Left cardiac atrium (tissue), 4 donors: ENCODE measurements at regions not wholly inside any gene's neighbourhood (a gene's known extent, or its start where the extent isn't known, plus 50 kb on each side); places are given as distances from the start of the nearest gene placed in this dataset.
A peak's percentile ranks its signal among the peaks of the same experiment; 100 is the strongest.

Experiments
- ATAC-seq, 2 donors: fragments of 200-7000 bp; cut with Tn5 transposase; one replicate each; pipeline ENCODE4 v1.9.1; 2020; ENCODE audit warnings: mild to moderate bottlenecking in 2 of 2, moderate library complexity in 2 of 2
- DNase-seq: peaks from one replicate; pipeline ENCODE4 v3.0.0-alpha.2; 2020
- intact Hi-C, 2 donors: fragments of 100-400 bp; cut with DNase I; formaldehyde crosslinking; loops; one replicate each; pipeline versions ENCODE4 v1.14.1 to v1.15.1; 2022 to 2023
- donor health status: DM: no; HTN: yes; CAD: no.
- donor health status: DM: no; HTN: yes; CAD: no; lungs with severe emphysema.
- donor health status: DM: yes; HTN: yes; CAD: no.
- donor health status: Dilated cardiomyopathy.

DNA sequence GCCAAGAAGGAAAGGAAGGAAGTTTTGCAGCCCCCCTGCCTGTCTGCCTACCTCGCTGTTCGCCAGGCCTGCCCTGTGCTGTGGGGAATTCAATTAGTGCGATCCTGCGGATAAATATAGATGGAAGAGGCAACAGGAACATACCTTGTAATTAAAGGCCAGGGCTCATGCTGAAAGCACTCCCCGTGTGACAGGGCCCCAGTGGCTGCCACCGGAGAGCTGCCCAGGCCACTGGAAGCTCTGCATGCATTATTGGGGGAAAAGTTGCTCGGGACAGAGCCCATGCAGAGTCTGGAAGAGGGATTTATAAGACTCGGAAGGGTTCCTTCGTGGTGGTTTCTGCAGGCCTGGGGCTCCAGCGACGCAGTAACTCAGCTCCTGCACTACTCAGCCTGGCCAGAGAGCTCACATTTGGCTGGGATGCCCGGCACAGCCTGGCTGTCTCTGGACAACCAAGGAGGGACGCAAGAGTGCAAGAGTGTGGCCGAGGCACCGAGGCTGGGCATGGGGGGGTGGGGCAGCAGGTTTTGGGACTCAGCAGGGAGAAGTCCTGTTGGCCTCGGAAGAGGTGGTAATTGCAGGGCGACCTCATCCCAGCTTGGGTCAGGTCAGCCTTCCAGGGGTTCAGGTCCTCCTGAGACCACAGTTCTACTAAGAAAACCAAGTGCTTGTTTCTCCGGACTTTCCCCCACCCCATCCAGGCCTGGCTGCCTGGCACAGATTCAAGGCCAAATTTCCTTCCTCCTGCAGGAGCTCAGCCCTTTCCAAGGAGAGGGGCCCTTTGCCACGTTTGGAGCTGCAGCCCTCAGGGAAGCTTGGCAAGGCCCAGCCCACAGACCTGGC, 68.1 kb upstream of the GGTA1 start:
- intact Hi-C loops: no loop called here
- peak; percentile 43 to 53 for ATAC-seq
- DNase-seq: peak; percentile 47

DNA sequence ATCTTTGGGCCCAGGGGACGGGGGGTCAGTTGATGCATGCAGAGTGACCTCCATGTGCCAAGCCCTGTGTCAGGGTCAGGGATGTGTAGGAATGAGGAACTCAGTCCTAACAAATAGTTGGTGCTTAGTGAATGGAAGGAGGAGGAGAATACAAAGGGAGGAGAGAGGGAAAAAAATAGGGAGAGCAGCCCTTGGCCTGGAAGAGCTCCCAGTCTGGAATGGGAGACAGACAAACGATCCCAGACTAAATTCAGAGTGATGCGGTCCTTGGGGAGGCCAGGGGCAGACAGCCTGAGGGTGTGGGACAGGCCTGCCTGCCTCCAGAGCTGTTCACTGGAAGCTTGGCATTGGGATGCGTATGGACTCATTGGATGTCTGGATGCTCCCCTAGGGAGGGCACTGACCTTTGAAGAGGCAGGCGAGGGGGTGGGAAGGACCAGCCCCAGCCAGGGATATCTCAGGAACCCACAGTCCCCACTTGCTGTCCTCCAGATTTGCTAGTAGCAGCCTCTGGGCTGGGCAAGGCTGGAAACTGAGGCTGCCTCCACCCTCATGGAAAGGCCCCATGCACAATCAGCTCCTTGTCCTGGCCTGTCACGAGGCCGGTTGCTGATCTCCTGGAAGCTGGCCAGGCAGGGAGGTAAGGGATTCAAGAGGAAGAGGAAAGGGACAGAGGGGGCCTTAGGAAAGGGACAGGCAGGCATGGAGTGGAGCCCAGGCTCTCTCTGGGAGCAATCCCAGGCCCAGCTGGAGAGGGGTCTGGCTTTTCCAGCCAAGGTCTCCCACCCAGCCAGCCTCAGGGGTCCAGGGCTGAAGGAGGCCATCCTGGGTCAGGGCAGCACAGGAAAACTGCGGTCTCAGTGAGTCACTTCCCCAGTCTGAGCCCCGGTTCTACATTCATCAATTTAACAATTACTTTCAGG, 69.0 kb upstream of the GGTA1 start:
- intact Hi-C loops: no loop called here
- DNase-seq (peak; percentile 74), ATAC-seq (peak; percentile 72 to 82)

DNA sequence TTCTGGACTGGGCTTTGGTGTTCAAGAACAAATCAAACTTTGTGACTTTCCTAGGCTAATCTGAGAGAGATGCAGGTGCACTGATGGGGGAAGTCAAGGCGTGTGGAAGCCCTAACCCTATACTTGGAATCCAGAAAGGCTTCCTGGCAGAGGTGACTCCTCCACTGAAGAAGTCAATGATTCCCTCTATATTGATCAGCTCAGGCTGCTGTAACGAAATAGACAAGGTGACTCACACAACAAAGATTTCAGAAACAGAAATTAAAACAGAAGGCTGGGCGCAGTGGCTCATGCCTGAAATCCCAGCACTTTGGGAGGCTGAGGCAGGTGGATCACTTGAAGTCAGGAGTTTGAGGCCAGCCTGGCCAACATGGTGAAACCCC, 69.6 kb upstream of the GGTA1 start:
- intact Hi-C loops: no loop called here
- ATAC-seq: no peak
- DNase-seq: no peak

DNA sequence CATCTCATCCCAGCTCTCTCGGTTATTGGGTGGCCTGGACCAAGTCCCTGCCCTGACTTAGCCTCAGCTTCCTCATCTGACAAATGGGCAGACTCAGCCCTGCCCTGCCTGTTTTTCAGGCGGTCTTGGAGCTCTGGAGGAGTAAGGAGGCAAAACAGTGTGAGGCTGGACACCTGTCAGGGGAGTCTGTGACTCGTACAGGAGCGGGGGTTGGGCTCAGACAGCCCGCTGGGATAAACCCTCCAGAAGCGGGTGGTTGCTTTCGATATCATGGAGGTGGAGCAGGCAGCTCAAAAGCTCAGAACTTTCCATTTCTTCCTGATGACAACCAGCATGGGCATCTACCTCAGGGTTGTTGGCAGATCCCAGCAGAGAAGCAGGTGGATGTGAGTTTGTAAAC, 72.9 kb upstream of the GGTA1 start:
- DNase-seq: no peak
- intact Hi-C loops: no loop called here
- no peak for ATAC-seq

DNA sequence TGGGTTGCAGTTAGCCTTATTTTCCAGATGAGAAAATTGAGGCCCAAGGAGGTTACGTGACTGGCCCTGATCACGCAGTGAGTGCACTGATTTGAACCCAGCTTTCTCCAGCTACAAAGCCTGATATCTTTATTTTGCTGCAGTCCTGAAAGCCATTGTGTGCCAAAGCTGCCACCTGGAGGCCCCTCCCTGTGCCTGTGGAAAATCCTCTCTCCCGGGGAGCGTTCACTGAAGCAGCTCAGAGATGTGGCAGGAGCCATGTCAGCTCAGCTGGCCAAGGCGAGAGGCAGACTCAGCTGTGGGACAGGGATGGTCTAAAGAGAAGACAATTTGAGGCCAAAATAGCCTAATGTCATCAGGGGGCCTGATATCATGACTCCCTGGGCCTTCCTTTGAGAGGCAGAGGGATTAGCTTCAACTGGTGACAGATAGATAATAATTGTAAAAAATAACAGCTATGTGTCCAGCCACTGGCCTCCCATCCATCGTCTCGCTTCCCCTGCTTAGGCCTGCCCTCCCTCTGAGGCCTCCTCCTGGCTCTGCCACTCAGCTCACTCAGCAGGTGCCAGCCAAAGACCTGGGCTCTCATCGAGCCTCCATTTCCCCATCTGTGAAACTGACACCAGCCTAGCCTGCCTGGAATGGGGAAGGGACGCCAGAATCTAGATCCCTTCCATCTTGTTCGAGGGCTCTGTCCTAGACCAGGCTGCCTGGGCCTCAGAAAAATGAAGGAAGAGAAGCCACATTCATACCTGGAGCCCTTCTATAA, 74.3 kb upstream of the GGTA1 start:
- no peak for ATAC-seq
- no peak for DNase-seq
- intact Hi-C loops: no loop called here

DNA sequence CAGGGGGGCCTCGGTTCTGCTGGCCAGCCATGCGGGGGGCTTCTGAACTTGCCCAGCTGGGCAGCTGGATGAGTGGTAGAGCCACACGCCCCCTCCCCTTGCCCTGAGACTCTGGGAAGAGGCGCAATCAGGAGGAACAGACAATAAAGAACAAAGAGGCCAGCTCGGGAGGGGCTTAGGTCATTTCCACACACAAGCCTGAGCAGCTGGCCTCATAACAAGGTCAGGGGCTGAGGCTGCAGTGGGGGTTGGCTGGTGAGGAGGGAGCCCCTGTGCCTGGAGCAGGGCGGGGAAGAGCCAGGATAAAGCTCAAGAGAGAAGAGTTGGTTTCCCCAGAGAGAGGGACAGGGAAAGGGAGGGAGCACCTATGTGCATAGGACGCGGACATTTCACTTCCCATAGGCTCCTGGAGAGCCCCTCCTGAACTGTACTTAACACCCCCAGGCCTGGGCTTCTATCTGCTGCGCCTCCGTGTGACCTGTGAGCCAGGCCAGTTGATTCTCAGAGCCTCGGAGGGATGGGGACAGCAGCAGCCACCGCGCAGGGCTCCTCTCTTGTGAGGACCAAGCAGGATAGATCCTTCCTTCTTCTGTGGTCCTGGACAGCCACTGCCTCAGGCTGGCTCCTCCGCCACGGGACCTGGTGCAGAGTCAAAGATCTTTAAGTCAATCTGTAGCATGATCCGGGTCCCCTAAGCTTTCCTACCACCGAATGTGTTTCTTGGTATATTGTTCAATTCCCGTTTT, 75.3 kb upstream of the GGTA1 start:
- DNase-seq (no peak), ATAC-seq (no peak)
- intact Hi-C loops: no loop called here

DNA sequence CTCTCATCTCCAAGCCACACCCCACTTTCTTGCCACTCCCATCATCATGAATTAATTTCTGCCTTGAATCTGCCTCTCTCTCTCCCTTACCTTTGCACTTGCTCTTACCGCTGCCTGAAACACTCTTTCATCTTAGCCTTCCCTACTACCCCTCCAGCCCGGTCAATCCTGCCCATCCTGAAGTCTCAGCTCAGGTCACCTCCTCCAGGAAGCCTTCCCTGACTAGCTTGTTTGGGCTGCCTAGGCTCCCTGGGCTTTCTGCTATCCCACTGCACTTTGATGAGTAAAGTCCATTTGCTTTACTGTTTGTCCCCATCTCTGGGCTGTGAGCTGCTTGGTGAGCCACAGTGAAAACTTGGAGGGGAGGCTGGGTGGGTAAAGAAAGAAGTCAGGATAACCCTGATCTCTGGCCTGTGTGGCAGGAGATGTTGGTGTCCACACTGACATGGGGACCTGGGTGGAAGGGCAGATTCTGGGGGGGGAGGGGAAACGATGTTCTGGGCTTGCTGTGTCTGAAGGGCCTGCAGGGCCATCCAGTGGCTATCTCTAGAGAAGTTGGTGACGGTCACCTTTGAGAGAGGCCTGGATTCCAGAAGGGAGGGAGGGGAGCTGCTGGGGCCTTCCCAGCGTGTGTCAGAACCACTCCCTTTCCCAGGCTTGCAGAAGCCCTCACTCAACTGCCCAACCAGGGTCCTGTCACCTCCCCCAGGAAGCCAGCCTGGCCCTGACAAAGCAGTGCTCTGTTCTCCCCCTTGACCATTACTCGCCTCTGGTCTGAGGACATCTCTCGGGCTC, 75.0 kb upstream of the DAB2IP start:
- ATAC-seq (peak; percentile 30 to 38), DNase-seq (no peak)
- intact Hi-C loops: no loop called here

DNA sequence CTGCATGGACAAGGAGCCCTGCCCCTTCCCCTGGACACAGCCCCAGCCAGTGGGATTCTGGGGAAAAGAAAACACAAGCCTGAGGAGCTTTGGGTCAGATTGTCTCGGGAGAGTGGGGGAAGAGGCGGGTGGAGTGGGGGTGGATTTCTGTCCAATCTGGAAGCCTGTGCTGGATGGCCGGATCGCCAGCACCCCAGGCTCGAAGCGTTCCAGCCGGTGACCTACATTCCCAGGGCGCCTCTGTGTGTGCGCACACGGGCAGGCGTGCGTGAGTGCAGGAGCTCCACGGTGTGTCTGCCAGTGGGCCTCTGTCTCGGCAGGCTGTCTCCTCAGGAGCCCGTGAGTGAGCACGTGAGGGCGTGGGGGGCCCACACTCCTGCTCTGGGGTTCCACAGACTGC, 74.3 kb upstream of the DAB2IP start:
- intact Hi-C loops: no loop called here
- peak; percentile 64 to 68 for ATAC-seq
- peak; percentile 52 for DNase-seq

DNA sequence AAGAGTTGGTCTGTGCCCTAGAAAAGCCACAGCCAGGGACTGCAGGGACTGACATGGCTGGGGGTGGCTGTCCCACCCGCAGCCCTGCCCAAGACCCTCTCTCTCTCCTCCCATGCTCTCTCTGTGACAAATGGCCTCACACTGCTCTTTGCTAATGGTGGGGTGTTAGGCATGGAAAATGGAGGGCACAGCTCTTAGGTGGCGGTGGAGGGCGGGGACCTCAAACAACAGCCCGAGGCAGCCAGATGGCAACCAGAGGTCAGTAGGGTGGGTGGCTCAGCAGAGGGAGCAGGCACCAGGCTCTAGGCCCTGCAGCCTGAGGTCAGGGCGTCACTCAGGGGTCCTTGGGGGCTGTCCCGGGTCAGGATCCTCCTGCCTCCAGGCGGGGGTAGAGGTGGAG, 73.9 kb upstream of the DAB2IP start:
- no peak for ATAC-seq
- DNase-seq: no peak
- intact Hi-C loops: no loop called here

DNA sequence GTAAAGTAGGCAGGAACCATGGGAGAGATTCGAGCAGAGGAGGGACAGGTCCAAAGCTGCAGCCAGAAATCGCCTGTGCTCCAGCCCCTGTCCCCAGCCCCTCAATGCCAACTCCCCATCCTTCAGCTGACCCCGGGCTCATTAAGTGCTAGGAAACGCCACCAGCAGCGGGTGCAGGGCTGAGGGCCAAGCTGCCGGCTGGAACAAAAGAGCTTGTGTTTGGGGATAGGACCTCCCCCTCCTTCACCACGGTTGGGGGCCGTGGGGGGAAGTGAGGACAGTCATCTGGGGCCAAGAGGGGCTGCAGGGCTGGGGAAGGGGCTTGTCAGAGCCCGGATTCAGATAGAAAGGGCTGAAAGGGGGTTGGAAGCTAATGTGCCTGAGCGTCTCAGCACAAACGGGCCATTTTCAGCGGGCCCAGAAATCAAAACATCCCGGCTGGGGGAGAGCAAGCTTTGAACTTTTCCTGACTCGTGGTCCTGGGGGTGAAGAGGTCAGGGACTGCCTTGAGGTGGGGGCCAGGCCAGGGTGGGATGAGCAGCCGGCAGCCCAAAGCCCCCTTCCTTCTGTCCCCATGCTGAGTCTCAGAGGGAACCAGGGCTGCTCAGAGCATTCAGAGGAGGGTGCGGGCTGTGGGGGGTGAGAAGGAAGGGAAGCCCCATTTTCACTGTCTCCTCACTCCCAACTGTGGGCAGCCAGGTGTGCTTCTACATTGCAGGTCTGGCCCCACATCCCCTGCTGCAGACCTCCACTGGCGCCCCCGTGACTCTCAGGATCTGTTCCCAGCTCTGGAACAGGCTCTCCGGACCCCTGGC, 69.4 kb upstream of the DAB2IP start:
- intact Hi-C loops: no loop called here
- DNase-seq (no peak), ATAC-seq (peak; percentile 20 to 35)

DNA sequence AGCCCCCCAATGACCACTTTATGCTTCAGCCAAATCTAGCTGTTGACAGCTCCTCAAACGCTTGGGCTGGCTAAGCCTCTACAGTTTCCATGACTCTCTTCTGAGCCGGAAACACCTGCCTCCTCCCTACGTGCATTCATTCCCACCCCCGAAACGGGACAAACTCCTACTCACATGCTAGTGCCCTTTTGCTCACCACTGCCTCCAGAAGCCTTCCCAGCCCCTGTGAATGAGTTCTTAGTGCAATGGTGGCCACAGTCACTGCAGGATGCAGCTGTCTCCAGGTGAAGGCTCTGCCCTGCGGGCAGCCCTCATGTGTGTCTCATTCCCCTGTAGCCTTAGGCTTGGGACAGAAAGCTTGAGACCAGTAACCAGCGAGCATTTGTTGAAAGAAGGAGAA, 68.8 kb upstream of the DAB2IP start:
- intact Hi-C loops: no loop called here

DNA sequence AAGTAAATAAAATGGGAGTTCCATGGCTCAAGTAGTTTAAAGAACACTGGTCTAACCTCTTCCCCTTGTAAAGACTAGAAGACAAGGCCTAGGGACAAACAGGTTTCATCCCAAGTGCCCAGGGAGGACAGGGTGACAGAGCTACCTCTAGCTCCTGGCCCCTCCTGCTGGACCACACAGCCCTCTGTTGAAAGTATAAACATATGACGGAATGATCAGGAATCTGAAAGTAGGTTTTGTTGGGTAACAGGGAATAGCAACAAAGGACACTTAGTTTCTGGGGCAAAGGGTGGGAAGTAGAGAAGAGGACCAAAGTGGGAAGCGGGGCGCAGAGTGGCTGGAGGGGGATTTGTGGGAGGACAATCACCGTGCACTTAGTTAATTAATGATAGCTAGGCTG, 67.0 kb upstream of the DAB2IP start:
- DNase-seq (no peak), ATAC-seq (no peak)
- intact Hi-C loops: no loop called here

More for the DNA sequence above, 68.8 kb upstream of the DAB2IP start:
- ATAC-seq (no peak), DNase-seq (no peak)

DNA sequence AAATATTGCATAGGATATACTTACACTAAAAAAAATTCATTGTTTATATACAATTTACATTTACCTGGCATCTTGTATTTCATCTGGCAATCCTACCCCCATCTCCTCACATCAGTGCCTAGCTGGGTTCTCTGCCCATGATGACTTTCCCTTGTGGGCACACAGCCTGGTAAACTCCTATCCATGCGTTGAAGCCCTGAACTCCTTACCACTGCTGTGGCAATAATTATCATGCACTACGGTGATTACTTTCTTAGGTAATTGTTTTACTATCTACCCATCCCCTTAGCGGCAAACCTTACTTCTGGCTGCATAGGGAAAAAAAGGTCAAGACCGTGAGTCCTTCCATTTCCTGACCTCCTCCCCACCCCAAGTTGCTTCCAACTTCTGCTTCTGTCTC, 63.6 kb upstream of the DAB2IP start:
- no peak for ATAC-seq

DNA sequence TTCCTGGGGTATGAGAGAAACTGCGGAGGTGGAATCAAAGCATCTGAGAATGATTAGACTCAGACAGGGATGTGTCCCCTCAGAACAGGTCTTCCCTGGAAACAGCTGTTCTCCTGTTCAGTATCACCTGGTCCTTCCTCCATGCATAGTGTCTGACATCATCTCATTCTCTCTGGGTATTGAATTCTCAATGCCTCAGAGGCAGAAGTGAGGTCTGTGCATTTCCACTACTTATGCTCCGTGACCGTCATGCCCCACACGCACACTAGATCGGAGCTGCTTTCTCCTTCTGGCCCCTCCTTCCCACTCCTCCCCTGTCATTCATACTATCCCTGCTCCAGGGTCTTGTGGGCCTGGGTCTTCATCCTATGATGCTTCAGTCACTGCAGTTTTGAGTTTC, 61.4 kb upstream of the DAB2IP start:
- intact Hi-C loops: no loop called here
- ATAC-seq (no peak), DNase-seq (no peak)

More for the DNA sequence above, 63.6 kb upstream of the DAB2IP start:
- DNase-seq: no peak
- intact Hi-C loops: no loop called here

DNA sequence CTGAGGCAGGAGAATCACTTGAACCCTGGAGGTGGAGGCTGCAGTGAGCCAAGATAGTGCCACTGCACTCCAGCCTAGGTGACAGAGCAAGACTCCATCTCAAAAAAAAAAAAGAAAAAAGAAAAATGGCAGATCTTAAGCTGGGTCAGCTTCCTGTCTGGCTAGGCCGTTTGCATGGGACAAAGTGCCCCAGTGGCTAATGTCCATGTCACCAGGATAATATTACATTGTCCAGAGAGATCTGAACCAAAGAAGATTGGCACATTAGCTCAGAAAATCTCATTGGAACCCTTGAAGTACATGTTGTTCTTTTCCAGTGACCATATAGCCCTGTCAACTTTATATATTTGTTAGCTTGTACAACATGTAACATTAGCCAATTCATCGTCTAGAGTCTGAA, 59.2 kb upstream of the DAB2IP start:
- intact Hi-C loops: no loop called here
- ATAC-seq: no peak
- DNase-seq: no peak

DNA sequence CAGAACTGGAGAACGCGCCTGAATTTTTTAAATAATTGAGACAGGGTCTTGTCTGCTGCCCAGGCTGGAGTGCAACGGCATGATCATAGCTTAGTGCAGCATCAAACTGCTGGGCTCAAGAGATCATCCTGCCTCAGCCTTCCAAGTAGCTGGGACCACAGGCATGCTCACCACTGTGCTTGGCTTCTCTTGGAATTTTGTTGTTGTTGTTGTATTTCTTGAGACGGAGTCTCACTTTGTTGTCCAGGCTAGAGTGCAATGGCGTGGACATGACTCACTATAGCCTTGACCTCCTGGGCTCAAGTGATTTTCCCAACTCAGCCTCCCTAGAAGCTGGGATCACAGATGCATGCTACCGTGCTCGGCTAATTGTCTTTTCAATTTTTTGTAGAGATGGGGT, 58.4 kb upstream of the DAB2IP start:
- DNase-seq (no peak), ATAC-seq (no peak)
- intact Hi-C loops: no loop called here

DNA sequence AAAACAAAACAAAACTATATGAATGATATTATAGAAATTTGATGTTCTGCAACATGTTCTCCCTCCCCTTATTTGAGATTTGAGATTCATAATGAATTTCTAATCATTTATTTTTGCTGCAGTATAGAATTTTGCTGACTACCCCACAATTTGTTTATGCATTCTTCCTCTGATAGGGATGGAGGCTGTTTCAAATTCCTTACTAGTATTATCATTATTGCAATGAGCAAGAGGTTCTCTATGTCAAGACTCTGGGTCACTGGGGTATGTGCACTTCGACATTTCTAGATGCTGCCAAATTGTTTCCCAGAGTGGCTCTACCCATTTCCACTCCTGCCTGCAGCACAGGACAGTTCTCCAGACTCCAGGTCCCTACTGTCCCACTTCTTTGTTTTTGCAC, 54.9 kb upstream of the DAB2IP start:
- ATAC-seq (no peak), DNase-seq (no peak)
- intact Hi-C loops: no loop called here
